ENCODE measurements at regions not wholly inside any gene's neighbourhood (a gene's known extent, or its start where the extent isn't known, plus 50 kb on each side); places are given as distances from the start of the nearest gene placed in this dataset.
"Not testable (repeated sequence)": the region's sequence is repeated elsewhere in the genome, so short reads cannot be mapped to it uniquely, and the experiment has no call there.

DNA sequence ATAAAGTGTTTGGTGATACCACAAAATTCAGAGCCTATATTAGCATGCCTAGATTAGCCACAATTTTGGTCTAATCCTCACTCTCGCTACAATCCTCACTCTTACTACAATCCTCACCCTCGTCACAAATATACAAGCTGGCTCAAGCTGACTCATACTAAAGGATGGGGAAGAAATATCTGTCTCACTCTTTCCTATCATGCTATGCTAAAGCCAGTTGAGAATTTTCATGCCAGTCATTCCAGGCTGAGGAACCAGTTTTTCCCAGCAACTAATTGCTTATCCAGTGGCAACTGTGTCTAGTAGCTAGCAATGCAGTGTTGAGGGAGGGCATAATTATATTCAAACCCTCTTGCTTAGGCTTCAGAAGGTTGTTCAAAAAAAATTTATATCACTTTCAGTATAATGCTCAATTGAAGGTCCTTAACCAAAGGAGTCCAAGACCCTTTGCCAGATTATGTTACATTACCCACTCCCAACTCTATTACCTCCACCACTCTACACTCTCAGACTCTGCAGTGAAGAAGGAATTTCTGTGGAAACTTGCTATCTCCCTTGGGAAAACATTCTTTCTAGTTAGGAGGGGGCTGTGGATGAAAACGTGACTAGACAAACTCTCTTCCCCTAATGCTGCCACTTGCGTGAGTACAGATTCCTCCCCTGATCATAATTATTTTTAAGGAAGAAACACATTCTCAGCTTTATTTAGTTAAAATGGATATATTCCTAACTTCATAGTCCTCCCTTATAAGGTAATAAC is 810.3 kb upstream of the ACO1 start:
- no peaks in the 10 kb centered on the region for H3K36me3 ChIP-seq (ENCODE audit: control insufficient read depth, insufficient read depth, low read length, severe bottlenecking)
- no peaks in the 10 kb centered on the region for H3K4me1 ChIP-seq (ENCODE audit: control insufficient read depth, insufficient read depth, low read length)
- no peak overlapping the region for H3K9ac ChIP-seq (ENCODE audit: low read length)
- DNase-seq (ENCODE audit: low read depth) = peak; percentile 43
- no peak overlapping the region for H3K4me3 ChIP-seq (ENCODE audit: low read length)
- H3K27me3 ChIP-seq (replicated peaks; ENCODE audit: control insufficient read depth, insufficient read depth, low read length) = no peaks in the 10 kb centered on the region
- H3K9me3 ChIP-seq (ENCODE audit: control insufficient read depth, low read length) = no peaks in the 10 kb centered on the region

DNA sequence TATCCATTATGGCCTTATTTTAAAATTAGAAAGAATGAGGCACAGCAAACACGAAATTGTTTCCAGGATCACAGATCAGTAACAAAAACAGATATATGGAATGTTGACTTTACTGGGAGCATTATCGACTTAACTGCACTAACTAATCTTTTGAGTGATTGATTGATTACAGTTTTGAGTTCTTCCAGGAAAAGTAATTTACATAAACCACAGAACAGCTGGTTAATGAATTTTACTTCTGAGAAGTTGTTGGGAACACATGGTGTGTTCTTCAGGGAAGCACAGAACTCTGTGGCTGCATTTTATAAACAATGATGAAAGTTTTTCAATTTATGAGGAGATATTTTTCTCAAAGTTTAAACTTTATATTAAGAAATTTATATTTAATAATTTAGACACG is 802.4 kb upstream of the ACO1 start:
- H3K4me3 ChIP-seq (ENCODE audit: low read length) = no peak overlapping the region
- no peaks in the 10 kb centered on the region for H3K27me3 ChIP-seq (replicated peaks; ENCODE audit: control insufficient read depth, insufficient read depth, low read length)
- H3K9ac ChIP-seq (ENCODE audit: low read length) = no peak overlapping the region
- H3K4me1 ChIP-seq (ENCODE audit: control insufficient read depth, insufficient read depth, low read length) = no peaks in the 10 kb centered on the region
- no peaks in the 10 kb centered on the region for H3K9me3 ChIP-seq (ENCODE audit: control insufficient read depth, low read length)
- DNase-seq (ENCODE audit: low read depth) = no peak
- no peaks in the 10 kb centered on the region for H3K36me3 ChIP-seq (ENCODE audit: control insufficient read depth, insufficient read depth, low read length, severe bottlenecking)

DNA sequence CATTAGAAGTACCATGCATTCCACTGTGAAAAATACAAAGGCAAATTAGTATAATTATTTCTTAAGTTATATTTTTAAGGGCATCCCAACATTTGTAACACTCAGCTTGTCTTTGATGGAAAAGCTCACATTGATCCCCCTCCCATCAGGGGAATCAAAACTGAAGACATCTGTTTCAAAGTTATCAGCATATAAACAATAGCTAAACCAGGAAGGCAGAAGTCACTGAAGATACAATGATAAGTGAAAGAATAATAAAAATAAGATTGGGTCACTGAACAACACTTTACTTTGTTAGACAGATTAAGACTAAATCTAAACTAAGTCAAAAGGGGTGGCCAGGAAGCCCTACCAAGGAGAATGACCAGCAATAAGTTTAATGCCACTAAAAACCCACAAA is 801.9 kb upstream of the ACO1 start:
- DNase-seq (ENCODE audit: low read depth) = no peak
- Histone ChIP-seq H3K27me3 (replicated peaks; ENCODE audit: control insufficient read depth, insufficient read depth, low read length) (no peaks in the 10 kb centered on the region), H3K4me3 (ENCODE audit: low read length) (no peak overlapping the region), H3K4me1 (ENCODE audit: control insufficient read depth, insufficient read depth, low read length) (no peaks in the 10 kb centered on the region), H3K36me3 (ENCODE audit: control insufficient read depth, insufficient read depth, low read length, severe bottlenecking) (no peaks in the 10 kb centered on the region), H3K9ac (ENCODE audit: low read length) (no peak overlapping the region), H3K9me3 (ENCODE audit: control insufficient read depth, low read length) (no peaks in the 10 kb centered on the region)

DNA sequence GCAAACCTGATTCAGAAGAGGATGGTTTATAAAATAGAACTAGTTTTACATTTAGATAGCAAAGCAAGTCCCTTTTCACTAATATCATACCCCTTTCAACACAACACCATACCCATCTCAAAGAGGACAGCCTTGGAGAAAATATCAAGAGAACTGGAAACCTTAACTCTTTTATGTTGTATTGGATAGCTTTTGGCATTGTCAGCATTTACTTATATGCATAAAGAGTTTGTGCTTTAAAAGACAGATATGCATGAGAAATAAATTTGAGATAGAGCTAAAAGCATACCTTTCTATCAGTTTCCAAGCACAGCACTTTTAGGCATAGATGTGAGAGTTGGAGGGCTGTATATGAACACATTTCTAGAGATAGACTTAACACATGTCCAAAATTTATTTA is 799.3 kb upstream of the ACO1 start:
- DNase-seq (ENCODE audit: low read depth) = no peak
- H3K9me3 ChIP-seq (ENCODE audit: control insufficient read depth, low read length) = no peaks in the 10 kb centered on the region
- H3K9ac ChIP-seq (ENCODE audit: low read length) = no peak overlapping the region
- no peaks in the 10 kb centered on the region for H3K27me3 ChIP-seq (replicated peaks; ENCODE audit: control insufficient read depth, insufficient read depth, low read length)
- H3K4me1 ChIP-seq (ENCODE audit: control insufficient read depth, insufficient read depth, low read length) = no peaks in the 10 kb centered on the region
- H3K36me3 ChIP-seq (ENCODE audit: control insufficient read depth, insufficient read depth, low read length, severe bottlenecking) = no peaks in the 10 kb centered on the region
- H3K4me3 ChIP-seq (ENCODE audit: low read length) = no peak overlapping the region

DNA sequence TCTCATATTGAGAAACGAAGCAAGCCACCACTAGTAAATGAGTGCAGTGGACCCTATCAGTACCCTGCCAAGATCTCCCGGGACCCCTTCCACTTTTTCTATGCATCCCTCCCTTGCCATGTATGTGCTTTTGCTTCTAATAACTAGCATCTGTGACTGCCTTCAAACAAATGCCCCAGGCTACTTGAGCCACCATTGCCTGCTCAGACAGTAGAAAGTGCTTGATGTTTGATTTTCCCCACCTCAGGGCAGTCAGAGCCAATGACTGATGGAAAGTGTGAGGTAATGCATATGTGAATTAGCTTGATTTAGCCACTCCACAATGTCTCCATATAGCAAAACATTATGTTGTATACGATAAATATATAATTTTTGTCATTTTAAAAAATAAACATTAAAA is 797.3 kb upstream of the ACO1 start:
- H3K9ac ChIP-seq (ENCODE audit: low read length) = no peak overlapping the region
- H3K9me3 ChIP-seq (ENCODE audit: control insufficient read depth, low read length) = no peaks in the 10 kb centered on the region
- H3K36me3 ChIP-seq (ENCODE audit: control insufficient read depth, insufficient read depth, low read length, severe bottlenecking) = no peaks in the 10 kb centered on the region
- no peaks in the 10 kb centered on the region for H3K4me1 ChIP-seq (ENCODE audit: control insufficient read depth, insufficient read depth, low read length)
- no peak for DNase-seq (ENCODE audit: low read depth)
- H3K27me3 ChIP-seq (replicated peaks; ENCODE audit: control insufficient read depth, insufficient read depth, low read length) = no peaks in the 10 kb centered on the region
- no peak overlapping the region for H3K4me3 ChIP-seq (ENCODE audit: low read length)

DNA sequence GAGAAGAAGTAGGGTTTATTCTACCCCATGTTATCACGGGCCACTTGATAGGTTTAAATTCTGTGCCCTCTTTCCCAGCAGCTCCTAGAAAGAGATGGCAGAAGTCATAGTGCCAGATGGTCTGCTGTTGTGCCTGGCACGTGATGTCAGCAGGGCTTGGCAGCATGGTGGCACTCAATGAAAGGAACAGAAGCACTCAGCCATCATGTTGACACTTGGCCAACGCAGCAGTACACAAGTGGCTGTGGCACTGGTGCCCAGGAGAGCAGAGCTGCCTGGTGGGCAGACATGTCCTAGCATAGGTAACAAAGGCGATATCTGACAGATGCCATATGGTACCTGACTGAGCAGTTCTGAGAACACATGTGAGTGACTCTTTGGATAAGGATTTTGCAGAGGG is 796.4 kb upstream of the ACO1 start:
- H3K27me3 ChIP-seq (replicated peaks; ENCODE audit: control insufficient read depth, insufficient read depth, low read length) = no peaks in the 10 kb centered on the region
- H3K9ac ChIP-seq (ENCODE audit: low read length) = no peak overlapping the region
- no peak for DNase-seq (ENCODE audit: low read depth)
- H3K36me3 ChIP-seq (ENCODE audit: control insufficient read depth, insufficient read depth, low read length, severe bottlenecking) = no peaks in the 10 kb centered on the region
- H3K9me3 ChIP-seq (ENCODE audit: control insufficient read depth, low read length) = no peaks in the 10 kb centered on the region
- no peak overlapping the region for H3K4me3 ChIP-seq (ENCODE audit: low read length)
- H3K4me1 ChIP-seq (ENCODE audit: control insufficient read depth, insufficient read depth, low read length) = no peaks in the 10 kb centered on the region

DNA sequence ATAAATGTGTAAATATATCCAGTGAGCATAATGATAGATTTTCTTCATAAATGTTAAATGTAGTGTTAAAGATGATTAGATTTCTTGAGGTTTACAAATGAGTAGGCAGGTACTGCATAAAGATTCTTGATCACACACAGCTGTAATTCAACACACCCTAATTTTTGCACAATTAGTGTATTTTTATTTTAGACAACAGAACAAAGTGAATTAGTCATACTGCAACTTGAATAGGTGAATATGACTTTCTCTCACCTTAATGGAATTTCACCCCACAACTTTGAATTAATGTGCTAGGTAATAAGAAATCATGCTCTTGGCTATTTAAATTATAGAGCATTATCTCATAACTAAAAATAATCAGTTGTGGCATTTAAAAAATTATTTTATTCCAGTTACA is 795.7 kb upstream of the ACO1 start:
- no peak for DNase-seq (ENCODE audit: low read depth)
- Histone ChIP-seq H3K4me3 (ENCODE audit: low read length) (no peak overlapping the region), H3K4me1 (ENCODE audit: control insufficient read depth, insufficient read depth, low read length) (no peaks in the 10 kb centered on the region), H3K9ac (ENCODE audit: low read length) (no peak overlapping the region), H3K36me3 (ENCODE audit: control insufficient read depth, insufficient read depth, low read length, severe bottlenecking) (no peaks in the 10 kb centered on the region), H3K27me3 (replicated peaks; ENCODE audit: control insufficient read depth, insufficient read depth, low read length) (no peaks in the 10 kb centered on the region), H3K9me3 (ENCODE audit: control insufficient read depth, low read length) (no peaks in the 10 kb centered on the region)

DNA sequence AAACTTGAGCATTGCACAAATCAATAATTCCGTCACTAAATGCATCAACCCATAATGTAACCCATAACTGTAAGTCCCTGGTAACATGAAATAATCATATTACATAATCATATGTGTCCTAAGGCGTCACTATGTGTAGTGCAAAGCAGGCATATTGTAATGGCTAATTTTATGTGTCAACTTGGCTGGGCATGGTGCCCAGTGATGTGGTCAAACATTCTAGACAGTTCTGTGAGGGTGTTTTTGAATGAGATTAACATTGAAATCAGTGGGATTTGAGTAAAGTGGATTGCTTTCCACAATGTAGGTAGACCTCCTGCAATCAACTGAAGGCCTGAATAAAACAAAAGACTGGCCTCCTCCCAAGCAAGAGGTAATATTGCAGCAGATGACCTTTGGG is 794.4 kb upstream of the ACO1 start:
- no peaks in the 10 kb centered on the region for H3K36me3 ChIP-seq (ENCODE audit: control insufficient read depth, insufficient read depth, low read length, severe bottlenecking)
- H3K9ac ChIP-seq (ENCODE audit: low read length) = no peak overlapping the region
- no peaks in the 10 kb centered on the region for H3K4me1 ChIP-seq (ENCODE audit: control insufficient read depth, insufficient read depth, low read length)
- DNase-seq (ENCODE audit: low read depth) = no peak
- H3K27me3 ChIP-seq (replicated peaks; ENCODE audit: control insufficient read depth, insufficient read depth, low read length) = no peaks in the 10 kb centered on the region
- H3K9me3 ChIP-seq (ENCODE audit: control insufficient read depth, low read length) = no peaks in the 10 kb centered on the region
- H3K4me3 ChIP-seq (ENCODE audit: low read length) = no peak overlapping the region

DNA sequence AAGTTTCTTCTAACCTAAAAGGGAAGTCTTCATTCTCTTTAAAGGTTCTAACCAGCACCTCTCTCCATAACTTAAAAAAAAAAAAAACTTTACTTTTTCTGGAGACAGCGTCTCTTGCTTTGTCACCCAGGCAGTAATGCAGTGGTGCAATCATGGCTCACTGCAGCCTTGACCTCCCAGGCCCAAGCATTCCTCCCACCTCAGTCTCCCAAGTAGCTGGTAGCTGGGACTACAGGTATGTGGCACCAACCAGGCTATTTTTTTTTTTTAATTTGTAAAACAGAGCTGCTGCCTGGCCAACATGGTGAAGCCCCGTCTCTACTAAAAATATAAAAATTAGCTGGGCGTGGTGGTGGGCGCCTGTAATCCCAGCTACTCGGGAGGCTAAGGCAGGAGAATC is 787.4 kb upstream of the ACO1 start:
- H3K36me3 ChIP-seq (ENCODE audit: control insufficient read depth, insufficient read depth, low read length, severe bottlenecking); H3K9ac ChIP-seq (ENCODE audit: low read length); H3K4me3 ChIP-seq (ENCODE audit: low read length); H3K27me3 ChIP-seq (replicated peaks; ENCODE audit: control insufficient read depth, insufficient read depth, low read length); H3K4me1 ChIP-seq (ENCODE audit: control insufficient read depth, insufficient read depth, low read length); H3K9me3 ChIP-seq (ENCODE audit: control insufficient read depth, low read length); DNase-seq (ENCODE audit: low read depth): not testable (repeated sequence)

DNA sequence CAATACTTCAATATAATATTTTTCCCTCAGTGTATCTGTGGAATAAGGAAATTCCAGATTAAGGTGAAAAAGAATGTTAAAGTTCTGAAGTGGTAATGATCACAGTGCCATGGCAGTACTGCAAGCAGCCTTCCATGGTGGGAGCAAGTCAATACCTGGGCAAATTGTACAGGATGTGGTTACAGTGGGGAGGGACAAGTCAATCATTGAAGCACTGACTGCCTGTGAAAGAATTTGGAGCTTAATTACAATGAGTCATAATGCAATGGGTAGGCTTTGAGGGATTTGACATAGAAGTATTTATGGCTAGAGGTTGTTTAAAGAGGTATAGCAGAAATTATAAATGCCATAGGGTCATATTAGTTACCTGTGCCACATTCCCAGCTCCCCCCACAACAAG is 786.5 kb upstream of the ACO1 start:
- H3K9ac ChIP-seq (ENCODE audit: low read length) = no peak overlapping the region
- H3K27me3 ChIP-seq (replicated peaks; ENCODE audit: control insufficient read depth, insufficient read depth, low read length) = no peaks in the 10 kb centered on the region
- peak; percentile 15 for DNase-seq (ENCODE audit: low read depth)
- H3K4me3 ChIP-seq (ENCODE audit: low read length) = no peak overlapping the region
- H3K9me3 ChIP-seq (ENCODE audit: control insufficient read depth, low read length) = no peaks in the 10 kb centered on the region
- no peaks in the 10 kb centered on the region for H3K36me3 ChIP-seq (ENCODE audit: control insufficient read depth, insufficient read depth, low read length, severe bottlenecking)
- no peaks in the 10 kb centered on the region for H3K4me1 ChIP-seq (ENCODE audit: control insufficient read depth, insufficient read depth, low read length)

DNA sequence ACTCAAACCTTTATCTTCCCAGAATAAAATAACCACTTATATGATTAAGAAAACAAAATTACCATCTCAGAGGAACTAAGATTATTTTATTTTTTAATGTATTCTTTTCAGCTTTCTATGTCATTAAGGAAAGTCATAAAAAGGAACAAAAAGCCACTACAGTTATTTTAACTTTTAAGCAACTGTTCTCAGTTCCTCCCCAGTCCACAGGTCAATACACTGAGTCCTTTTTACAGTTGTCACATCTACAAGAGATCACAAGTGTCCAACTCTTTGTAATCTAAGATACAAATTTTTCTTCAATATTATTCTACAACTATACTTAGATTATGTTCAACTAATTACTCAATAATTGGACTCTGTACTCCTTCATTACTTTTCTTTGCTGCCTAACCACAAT is 782.8 kb upstream of the ACO1 start:
- Histone ChIP-seq H3K27me3 (replicated peaks; ENCODE audit: control insufficient read depth, insufficient read depth, low read length) (no peaks in the 10 kb centered on the region), H3K9ac (ENCODE audit: low read length) (no peak overlapping the region), H3K4me1 (ENCODE audit: control insufficient read depth, insufficient read depth, low read length) (no peaks in the 10 kb centered on the region), H3K9me3 (ENCODE audit: control insufficient read depth, low read length) (no peaks in the 10 kb centered on the region), H3K4me3 (ENCODE audit: low read length) (no peak overlapping the region), H3K36me3 (ENCODE audit: control insufficient read depth, insufficient read depth, low read length, severe bottlenecking) (no peaks in the 10 kb centered on the region)
- DNase-seq (ENCODE audit: low read depth) = no peak

DNA sequence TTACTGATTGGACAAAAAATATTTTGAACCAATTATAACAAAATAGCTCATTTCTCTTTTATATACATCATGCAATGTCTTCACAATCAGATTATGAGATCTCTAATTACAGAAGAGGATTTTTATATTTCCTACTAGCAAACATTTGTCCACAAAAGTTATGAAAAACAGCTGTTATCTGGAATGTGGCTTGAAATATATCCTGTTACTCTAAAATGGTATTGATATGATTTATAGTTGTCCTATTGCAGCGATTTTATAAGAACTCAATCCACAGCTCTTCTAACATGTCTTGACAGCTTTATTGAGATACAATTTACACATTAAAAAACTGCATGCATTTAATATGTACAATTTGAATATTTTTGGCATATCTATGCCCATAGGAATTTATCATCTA is 779.9 kb upstream of the ACO1 start:
- peak; percentile 22 for DNase-seq (ENCODE audit: low read depth)
- Histone ChIP-seq H3K9me3 (ENCODE audit: control insufficient read depth, low read length) (no peaks in the 10 kb centered on the region), H3K4me1 (ENCODE audit: control insufficient read depth, insufficient read depth, low read length) (no peaks in the 10 kb centered on the region), H3K36me3 (ENCODE audit: control insufficient read depth, insufficient read depth, low read length, severe bottlenecking) (no peaks in the 10 kb centered on the region), H3K9ac (ENCODE audit: low read length) (no peak overlapping the region), H3K27me3 (replicated peaks; ENCODE audit: control insufficient read depth, insufficient read depth, low read length) (no peaks in the 10 kb centered on the region), H3K4me3 (ENCODE audit: low read length) (no peak overlapping the region)

Data from adipocyte (in vitro differentiated cells).